Lower leg skin (tissue), 3 donors: ENCODE measurements at regions not wholly inside any gene's neighbourhood (a gene's known extent, or its start where the extent isn't known, plus 50 kb on each side); places are given as distances from the start of the nearest gene placed in this dataset.

Experiments
- POLR2A ChIP-seq, 2 donors: fragments of 450-650 bp; IDR thresholded peaks; one replicate each; pipeline ENCODE4 v1.6.1; 2016 to 2017; ENCODE audit warnings: antibody characterized with exemption in 2 of 2, mild to moderate bottlenecking in 1 of 2, moderate library complexity in 1 of 2
- TF ChIP-seq, protein P1 (sequence below), 3 donors: fragments of 450-650 bp; IDR thresholded peaks; one replicate each; pipeline ENCODE4 v1.5.1; 2016; ENCODE audit warnings: antibody characterized with exemption in 3 of 3, mild to moderate bottlenecking in 3 of 3, moderate library complexity in 2 of 3

DNA sequence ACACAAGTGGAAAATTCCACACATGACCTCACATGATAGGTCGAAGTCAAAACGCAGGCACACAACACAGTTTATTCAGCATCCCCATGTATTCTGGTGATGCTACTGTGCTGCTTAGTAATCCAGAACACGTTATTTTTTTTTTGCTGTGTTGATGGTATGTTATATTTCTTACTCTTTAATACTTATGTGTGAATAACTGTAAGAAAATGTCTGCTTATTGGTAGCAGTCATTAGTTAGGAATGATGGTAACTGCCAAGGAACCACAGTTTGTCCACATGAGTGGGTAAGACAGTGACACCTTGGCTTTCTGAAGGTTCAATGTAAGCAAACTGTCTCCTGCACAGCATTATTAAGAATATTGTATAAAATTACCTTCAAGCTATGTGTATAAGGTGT is 107.7 kb upstream of the DAPK1 start:
- TF ChIP-seq, protein P1, sequence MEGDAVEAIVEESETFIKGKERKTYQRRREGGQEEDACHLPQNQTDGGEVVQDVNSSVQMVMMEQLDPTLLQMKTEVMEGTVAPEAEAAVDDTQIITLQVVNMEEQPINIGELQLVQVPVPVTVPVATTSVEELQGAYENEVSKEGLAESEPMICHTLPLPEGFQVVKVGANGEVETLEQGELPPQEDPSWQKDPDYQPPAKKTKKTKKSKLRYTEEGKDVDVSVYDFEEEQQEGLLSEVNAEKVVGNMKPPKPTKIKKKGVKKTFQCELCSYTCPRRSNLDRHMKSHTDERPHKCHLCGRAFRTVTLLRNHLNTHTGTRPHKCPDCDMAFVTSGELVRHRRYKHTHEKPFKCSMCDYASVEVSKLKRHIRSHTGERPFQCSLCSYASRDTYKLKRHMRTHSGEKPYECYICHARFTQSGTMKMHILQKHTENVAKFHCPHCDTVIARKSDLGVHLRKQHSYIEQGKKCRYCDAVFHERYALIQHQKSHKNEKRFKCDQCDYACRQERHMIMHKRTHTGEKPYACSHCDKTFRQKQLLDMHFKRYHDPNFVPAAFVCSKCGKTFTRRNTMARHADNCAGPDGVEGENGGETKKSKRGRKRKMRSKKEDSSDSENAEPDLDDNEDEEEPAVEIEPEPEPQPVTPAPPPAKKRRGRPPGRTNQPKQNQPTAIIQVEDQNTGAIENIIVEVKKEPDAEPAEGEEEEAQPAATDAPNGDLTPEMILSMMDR (IDR thresholded peaks at IDR 0.05), result no peak
- no peak for TF ChIP-seq POLR2A (IDR thresholded peaks at IDR 0.05)
